Omental fat pad (tissue), 3 donors: ENCODE measurements at regions not wholly inside any gene's neighbourhood (a gene's known extent, or its start where the extent isn't known, plus 50 kb on each side); places are given as distances from the start of the nearest gene placed in this dataset.

Experiments used
- ATAC-seq: fragments of 150-250 bp; one replicate; pipeline ENCODE4 v1.9.1; 2016; ENCODE audit warnings: mild to moderate bottlenecking, moderate library complexity; ENCODE audit not compliant: low FRiP score
- DNase-seq: peaks from one replicate; pipeline ENCODE4 v3.0.0-alpha.2; 2019; ENCODE audit warnings: low spot score
- TF ChIP-seq, protein P1 (sequence below), 3 donors: fragments of 450-650 bp; IDR thresholded peaks; one replicate each; pipeline ENCODE4 v1.5.1; 2016 to 2017; ENCODE audit warnings: antibody characterized with exemption in 3 of 3, mild to moderate bottlenecking in 3 of 3, moderate library complexity in 2 of 3

DNA sequence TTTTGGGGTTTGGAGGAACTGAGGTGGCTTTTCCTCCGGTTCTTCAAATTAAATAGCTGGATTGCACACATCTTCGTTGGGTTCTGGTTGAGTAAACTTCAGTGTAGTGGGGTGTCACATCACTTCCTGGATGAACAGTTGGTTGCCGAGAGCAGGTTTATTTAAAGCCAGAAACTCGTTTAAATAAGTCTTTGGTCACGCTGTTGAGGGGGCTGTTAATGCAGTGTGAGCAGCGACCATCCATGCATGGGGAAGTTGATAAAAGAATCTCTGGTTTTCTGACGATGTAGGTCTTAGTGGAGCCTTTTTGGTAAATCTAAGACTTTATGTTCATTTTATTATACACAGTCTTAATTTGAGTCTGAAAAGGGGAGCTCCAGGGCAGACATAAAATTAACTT lies 351.2 kb upstream of the ARGLU1 start:
- DNase-seq (no peak), ATAC-seq (no peak)
- TF ChIP-seq, protein P1, sequence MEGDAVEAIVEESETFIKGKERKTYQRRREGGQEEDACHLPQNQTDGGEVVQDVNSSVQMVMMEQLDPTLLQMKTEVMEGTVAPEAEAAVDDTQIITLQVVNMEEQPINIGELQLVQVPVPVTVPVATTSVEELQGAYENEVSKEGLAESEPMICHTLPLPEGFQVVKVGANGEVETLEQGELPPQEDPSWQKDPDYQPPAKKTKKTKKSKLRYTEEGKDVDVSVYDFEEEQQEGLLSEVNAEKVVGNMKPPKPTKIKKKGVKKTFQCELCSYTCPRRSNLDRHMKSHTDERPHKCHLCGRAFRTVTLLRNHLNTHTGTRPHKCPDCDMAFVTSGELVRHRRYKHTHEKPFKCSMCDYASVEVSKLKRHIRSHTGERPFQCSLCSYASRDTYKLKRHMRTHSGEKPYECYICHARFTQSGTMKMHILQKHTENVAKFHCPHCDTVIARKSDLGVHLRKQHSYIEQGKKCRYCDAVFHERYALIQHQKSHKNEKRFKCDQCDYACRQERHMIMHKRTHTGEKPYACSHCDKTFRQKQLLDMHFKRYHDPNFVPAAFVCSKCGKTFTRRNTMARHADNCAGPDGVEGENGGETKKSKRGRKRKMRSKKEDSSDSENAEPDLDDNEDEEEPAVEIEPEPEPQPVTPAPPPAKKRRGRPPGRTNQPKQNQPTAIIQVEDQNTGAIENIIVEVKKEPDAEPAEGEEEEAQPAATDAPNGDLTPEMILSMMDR (IDR thresholded peaks at IDR 0.05), result no peak

DNA sequence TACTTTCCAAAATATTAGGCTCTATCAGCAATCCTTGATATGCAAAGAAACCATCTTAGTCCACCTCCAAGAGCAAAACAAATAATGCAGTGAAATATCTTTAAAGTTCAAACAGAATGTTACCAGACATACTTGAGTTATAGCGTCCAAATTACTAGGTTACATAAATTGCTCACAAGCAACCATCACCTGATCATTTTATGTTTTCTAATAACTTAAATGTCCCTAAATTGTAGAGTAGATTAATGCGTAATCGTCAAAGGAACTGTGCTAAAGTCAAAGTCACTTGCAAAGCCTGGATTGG lies 350.6 kb upstream of the ARGLU1 start:
- DNase-seq, result no peak

DNA sequence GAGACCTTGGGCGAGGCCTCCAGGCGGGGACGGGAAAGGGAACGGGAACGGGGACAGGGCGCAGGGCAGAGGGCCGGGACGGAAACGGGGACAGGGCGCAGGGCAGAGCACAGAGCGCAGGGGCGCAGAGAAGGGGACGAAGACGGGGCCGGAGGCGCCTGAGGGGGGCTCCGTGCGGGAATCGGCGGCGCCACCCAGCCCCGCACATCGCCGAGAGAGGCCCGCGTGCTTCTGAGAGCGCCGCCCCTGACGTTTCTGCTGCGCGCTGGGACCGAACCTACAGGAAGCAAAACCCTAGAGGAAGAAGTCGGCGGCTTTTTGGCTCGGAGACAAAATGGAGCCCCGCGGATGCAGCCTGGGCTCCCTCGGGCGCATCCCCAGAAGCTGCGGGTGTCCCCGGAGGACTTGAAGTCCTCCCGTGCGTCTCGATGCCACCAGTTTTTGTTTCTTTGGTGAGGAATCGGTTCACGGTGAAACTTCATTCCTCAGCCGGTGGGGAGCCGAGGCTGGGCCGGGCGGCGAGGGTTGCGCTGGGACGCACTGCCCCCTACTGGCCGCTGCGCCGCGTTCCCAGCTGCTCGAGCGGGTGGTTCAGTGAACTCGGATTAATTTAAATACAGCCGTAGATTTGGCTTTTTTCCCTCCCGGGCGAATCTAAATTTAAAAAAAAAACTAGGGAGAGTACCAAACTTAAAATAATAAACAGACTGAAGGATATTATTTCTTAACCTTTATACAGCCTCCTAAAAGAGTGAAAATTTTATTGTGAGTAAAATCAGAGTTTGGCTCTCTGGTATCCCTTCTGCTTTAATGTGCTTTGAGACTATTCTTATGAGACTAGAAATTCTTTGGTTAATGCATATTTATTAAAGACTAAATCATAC lies 350.0 kb upstream of the ARGLU1 start:
- TF ChIP-seq, protein P1 (IDR thresholded peaks at IDR 0.05), result peak in 2 of 3 donors; percentile 20 to 43
- ATAC-seq (peak; percentile 91), DNase-seq (peak; percentile 56)

More for the DNA sequence above, 350.6 kb upstream of the ARGLU1 start:
- TF ChIP-seq, protein P1 (IDR thresholded peaks at IDR 0.05), result no peak
- no peak for ATAC-seq

DNA sequence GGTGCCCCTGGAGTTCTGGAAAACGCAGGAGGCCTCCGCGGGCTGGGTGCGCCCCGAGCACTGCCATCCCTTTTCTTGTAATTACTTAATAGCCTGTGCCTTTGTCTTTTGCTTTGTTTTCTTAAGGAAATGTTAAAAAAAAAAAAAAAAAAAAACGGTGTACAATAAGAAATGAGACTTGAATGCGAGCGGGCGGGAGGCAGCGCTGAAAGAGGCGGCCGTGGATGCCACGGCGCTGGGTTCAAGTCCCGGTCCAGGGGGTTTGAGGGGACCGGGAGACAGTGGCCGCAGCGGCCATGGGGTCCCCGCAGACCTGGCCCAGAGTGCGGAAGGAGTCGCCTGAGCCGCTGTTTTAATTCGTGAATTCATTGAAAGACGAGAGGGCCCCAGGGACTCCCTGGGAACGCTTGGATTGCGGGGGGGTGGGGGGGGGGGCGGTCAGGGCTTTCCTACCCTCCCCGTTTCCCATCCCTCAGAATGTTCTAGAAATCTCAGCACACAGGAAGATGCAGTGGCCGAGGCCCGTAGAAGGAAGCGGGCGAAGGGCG lies 349.2 kb upstream of the ARGLU1 start:
- TF ChIP-seq, protein P1 (IDR thresholded peaks at IDR 0.05), result no peak
- no peak for ATAC-seq
- no peak for DNase-seq

DNA sequence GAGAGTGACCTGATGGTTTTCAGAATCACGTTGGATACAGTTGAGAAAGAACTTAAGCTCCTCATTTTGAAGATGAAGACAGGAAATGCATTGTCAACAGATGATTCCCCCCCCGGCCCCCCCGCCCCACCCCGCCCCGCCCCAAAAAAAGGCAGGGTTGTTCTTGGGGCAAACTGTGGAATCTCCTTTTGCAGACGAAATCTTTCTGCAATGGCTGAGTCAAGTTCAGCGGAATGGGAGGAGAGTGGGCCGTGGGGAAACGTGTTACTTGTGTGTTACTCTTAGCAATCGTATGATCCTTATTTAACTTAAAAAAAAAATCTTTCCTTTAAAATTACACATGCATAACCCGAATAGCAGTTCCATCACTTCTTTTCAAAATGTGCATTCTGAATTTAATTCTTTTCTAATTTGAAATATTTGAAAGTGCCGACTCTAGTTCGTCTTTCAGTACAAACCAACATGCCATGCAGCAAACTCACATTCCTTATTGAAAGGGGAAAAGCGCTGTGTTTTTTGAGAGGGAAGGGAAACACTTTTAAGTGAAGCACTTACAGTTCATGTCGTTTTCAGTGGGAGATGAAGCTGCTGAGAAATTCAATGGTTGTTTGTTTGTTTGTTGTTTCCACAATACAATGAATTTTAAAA lies 348.5 kb upstream of the ARGLU1 start:
- DNase-seq, result no peak
- ATAC-seq, result no peak
- TF ChIP-seq, protein P1 (IDR thresholded peaks at IDR 0.05), result no peak

DNA sequence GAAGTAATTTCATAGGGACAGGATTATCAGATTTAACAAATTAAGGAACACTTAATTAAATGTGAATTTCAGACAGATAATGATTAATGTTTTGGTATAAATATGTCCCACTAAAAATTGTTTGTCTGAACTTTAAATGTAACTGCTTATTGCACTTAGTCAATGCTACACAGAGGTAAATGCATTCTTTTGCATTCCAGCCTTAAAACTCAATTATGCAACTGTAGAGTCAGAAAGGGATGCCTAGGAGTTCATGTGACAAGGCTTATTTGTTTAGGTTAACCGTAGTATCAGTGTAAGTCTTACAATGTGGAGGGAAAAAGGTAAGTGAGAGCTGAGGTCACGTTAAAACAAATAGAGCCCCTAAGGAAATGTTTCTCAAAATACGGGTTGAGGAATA lies 347.2 kb upstream of the ARGLU1 start:
- ATAC-seq (no peak), DNase-seq (no peak)
- TF ChIP-seq, protein P1 (IDR thresholded peaks at IDR 0.05), result no peak
